Transverse colon (tissue), 3 donors: ENCODE measurements at regions not wholly inside any gene's neighbourhood (a gene's known extent, or its start where the extent isn't known, plus 50 kb on each side); places are given as distances from the start of the nearest gene placed in this dataset.

Source experiments
- CTCF ChIP-seq, 5 experiments: fragments of 200-600 bp in 3 of 5; fragments of 450-650 bp in 2 of 5; sonication (generic) in 3 of 5; IDR thresholded peaks; 1 replicate in 2 of 5; 2 replicates in 3 of 5; pipeline ENCODE4 v1.5.1; 2016 to 2017; ENCODE audit warnings: antibody characterized with exemption in 5 of 5, inconsistent platforms in 3 of 5, mild to moderate bottlenecking in 2 of 5, moderate library complexity in 1 of 5
- POLR2A ChIP-seq: fragments of 450-650 bp; IDR thresholded peaks from one replicate; pipeline ENCODE4 v1.6.1; 2016; ENCODE audit warnings: antibody characterized with exemption, mild to moderate bottlenecking, moderate library complexity

- TF ChIP-seq POLR2A (no peak), CTCF (IDR thresholded peaks at IDR 0.05) (no peak)
Measured at GRCh38 chrY:7382988-7383387, 471.4 kb upstream of the AMELY start.
